COR-L47 (cell line): ENCODE measurements at regions not wholly inside any gene's neighbourhood (a gene's known extent, or its start where the extent isn't known, plus 50 kb on each side); places are given as distances from the start of the nearest gene placed in this dataset.

Experiments
- DNase-seq: peaks from one replicate; lab custom pipeline; 2025; lab: John Stamatoyannopoulos, UW

GRCh38 chr6:144879436-144879835 lies 594.3 kb downstream of the UTRN start:
- no peak for DNase-seq

GRCh38 chr6:144882425-144882824 lies 597.3 kb downstream of the UTRN start:
- no peak for DNase-seq

GRCh38 chr6:144883915-144884314 lies 598.8 kb downstream of the UTRN start:
- no peak for DNase-seq

DNA sequence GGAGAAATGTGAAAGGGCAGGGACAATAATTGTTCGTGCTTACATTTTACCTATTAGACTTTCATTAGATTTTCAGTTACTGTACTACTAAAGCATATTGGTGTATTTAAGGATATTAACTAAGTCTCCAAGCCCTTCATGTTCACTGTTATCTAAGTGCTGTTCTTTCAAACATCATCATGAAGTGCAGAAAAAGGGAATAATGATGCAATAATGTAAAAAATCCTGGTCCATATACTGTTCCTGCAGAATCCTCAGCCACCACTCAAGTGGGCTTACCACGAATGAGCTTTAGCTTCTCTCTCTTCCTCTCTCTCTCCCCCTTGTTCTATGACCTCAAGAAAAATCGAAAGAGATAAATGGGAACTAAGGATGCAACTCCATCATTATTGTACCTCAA lies 600.7 kb downstream of the UTRN start:
- no peak for DNase-seq

- no peak for DNase-seq
These were observed 601.5 kb downstream of the UTRN start for GRCh38 chr6:144886682-144887081.

GRCh38 chr6:144888621-144889020 lies 603.5 kb downstream of the UTRN start:
- DNase-seq: no peak

- no peak for DNase-seq
These were observed 608.6 kb downstream of the UTRN start for GRCh38 chr6:144893680-144894151.

- DNase-seq: no peak
These were observed 609.1 kb downstream of the UTRN start for GRCh38 chr6:144894240-144894639.

DNA sequence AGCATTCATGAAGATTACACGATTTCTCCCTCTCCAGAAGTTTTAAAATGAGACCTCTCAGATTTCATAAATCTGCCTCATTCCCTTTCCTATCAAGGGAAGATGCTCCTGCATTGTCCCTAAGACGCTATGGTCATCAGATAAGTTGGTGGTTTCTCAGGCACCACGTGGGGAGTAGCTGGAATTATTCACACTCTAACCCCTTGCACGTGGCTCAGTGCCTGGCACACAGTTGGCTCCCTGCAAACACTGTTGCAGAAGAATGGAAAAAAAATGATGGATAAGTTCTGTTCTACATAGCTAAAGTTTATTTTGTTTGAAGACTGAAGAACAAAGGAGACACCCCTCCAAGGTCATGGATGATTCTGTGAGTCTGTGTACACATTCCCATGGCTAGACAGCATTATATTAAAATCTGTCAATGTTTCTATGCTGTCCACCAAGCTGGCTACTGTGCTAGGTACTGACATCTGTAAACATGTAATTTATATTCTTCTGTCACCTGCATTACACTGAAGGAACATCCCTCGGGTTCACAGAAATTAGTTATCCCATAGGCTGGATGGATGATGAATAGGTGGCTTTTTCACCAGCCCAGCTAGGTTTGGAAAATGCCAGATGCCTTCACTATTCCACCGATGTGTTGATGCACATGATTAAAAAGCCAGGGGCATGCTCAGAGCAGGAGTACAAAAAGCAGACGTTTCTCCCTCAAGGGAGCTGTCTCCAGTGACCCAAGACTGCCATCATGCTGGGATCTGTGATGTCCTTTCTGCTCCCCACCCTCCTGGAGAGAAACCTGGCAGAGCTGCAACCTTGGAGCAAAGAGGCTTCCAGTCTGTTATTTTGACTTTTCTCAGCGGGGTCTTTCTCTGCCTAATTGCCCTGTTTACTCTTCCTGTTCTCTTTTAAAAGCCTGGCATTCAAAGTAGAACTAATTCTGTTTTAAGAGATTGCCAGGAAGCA lies 610.5 kb downstream of the UTRN start:
- DNase-seq: peak; percentile 39

- DNase-seq: peak; percentile 11
These were observed 611.2 kb downstream of the UTRN start for GRCh38 chr6:144896289-144896688.

- no peak for DNase-seq
These were observed 611.7 kb downstream of the UTRN start for GRCh38 chr6:144896871-144897270.

GRCh38 chr6:144897441-144897921 lies 612.3 kb downstream of the UTRN start:
- no peak for DNase-seq

- no peak for DNase-seq
These were observed 613.0 kb downstream of the UTRN start for GRCh38 chr6:144898052-144898689.

- no peak for DNase-seq
These were observed 613.6 kb downstream of the UTRN start for GRCh38 chr6:144898741-144899140.

DNA sequence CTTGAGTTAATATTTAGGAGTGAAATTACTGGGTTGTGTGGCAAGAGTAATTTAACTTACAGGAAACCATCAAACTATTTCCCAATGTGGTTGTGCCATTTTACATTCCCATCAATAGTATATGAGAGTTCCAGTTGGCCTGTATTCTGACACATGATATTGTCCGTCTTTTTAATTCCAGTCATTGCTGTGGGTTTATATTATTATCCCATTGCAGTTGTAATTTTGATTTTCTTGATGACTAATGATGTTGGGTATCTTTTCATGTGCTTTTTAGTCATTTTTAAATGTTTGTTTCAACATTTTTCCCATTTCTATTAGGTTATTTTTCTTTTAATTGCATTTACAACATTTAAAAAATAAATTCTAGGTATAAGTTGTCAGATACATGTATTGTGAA lies 614.0 kb downstream of the UTRN start:
- DNase-seq: no peak

DNA sequence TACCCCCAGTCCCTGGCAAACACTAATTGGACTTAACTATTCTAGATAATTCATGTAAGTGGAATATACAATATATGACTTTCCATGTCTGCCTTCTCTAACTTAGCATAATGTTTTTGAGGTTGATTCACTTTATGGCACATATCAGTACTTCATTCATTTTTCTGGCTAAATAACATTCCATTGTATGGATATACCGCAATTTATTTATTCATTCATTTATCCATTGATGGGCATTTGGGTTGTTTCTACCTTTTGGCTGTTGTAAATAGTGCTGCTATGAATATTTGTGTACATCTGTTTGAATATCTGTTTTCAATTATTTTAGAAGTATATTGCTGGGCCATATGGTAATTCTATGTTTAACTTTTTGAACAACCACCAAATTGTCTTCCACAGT lies 616.3 kb downstream of the UTRN start:
- DNase-seq: no peak

DNA sequence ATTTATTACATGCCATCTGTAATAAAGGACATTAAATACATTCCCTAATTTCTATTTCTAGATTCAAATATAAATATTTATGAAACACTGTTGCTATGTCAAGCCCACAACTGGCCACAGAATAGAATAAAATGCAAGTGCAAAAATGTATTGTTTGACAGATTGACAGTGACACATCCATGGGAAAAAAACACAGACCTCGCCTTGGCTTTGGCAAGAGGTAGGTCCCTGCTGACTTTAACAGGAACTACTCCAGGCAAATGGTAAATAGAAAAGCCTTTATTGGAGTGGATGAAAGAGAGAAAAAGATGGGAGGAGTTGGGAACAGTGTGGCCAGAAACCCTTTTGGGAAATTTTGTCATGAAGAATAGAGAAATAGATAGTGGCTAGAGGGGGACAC lies 622.9 kb downstream of the UTRN start:
- DNase-seq: no peak

GRCh38 chr6:144909753-144910285 lies 624.7 kb downstream of the UTRN start:
- DNase-seq: no peak

GRCh38 chr6:144911322-144911721 lies 626.2 kb downstream of the UTRN start:
- no peak for DNase-seq

DNA sequence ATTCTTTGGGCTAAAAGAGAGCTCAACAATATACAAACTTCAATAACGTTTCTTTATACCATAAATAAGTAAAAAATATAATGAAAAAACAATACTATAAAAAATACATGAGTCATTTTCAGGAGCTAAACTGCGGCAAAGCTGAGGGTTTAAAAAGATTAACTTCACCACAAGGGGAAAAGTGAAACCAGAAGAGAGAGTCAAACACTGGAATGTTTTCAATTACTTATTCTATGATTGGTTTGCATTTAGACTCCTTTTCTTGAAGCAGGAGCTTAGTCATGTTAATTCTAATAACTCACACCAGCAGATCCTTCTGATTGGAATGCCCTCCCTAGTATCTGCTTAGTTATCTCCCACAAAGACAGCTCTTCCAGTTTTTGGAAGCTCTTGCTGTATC lies 627.3 kb downstream of the UTRN start:
- DNase-seq: no peak

- no peak for DNase-seq
These were observed 632.9 kb downstream of the UTRN start for GRCh38 chr6:144918073-144918472.

GRCh38 chr6:144919560-144919959 lies 634.4 kb downstream of the UTRN start:
- no peak for DNase-seq
